ENCODE measurements at regions not wholly inside any gene's neighbourhood (a gene's known extent, or its start where the extent isn't known, plus 50 kb on each side); places are given as distances from the start of the nearest gene placed in this dataset.

DNA sequence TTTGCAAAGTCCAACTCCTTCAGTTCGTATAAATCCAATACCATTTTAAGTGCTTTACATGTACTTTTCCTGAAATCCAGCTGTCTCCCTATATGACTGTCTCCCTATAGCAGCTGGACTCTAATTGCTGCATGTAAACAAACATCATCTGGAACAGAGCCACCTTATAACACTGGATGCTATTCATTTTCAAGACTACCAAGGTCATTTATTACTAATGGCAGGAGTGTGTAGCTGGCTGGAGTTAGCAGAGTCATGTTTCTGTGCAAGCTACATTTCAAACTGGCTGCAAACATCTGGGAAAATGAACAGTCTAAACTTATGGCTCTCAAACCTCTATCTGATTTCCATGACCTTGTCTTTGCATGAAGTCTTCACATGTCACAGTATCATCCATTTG lies 575.2 kb downstream of the PIK3C3 start:
- TF ChIP-seq, protein P1, sequence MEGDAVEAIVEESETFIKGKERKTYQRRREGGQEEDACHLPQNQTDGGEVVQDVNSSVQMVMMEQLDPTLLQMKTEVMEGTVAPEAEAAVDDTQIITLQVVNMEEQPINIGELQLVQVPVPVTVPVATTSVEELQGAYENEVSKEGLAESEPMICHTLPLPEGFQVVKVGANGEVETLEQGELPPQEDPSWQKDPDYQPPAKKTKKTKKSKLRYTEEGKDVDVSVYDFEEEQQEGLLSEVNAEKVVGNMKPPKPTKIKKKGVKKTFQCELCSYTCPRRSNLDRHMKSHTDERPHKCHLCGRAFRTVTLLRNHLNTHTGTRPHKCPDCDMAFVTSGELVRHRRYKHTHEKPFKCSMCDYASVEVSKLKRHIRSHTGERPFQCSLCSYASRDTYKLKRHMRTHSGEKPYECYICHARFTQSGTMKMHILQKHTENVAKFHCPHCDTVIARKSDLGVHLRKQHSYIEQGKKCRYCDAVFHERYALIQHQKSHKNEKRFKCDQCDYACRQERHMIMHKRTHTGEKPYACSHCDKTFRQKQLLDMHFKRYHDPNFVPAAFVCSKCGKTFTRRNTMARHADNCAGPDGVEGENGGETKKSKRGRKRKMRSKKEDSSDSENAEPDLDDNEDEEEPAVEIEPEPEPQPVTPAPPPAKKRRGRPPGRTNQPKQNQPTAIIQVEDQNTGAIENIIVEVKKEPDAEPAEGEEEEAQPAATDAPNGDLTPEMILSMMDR (conservative IDR thresholded peaks at IDR 0.05; ENCODE audit: low read length) = no peak
- DNase-seq (ENCODE audit: low read depth) = no peak
- H3K4me3 ChIP-seq (ENCODE audit: low read length) = no peak overlapping the region

DNA sequence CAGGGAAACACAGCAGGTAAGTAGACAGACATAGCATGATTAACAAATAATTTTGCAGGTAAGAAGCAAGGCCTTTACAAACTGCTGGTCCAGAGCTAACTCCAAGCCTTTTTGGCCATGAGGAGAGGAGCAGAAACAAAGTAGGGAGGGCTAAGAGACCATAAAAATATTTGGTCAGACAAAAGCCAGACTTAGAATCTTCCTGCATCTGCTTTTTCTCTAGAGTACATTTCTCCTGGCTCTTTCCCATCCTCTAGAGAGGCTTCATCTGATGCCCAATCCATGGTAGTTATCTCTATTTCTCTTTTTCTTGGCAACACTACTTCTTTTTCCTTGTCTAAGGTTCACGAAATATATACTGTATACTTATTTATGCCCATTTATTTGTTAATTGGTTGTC lies 577.1 kb downstream of the PIK3C3 start:
- no peak overlapping the region for H3K4me3 ChIP-seq (ENCODE audit: low read length)
- no peak for DNase-seq (ENCODE audit: low read depth)
- TF ChIP-seq, protein P1 (conservative IDR thresholded peaks at IDR 0.05; ENCODE audit: low read length) = no peak

DNA sequence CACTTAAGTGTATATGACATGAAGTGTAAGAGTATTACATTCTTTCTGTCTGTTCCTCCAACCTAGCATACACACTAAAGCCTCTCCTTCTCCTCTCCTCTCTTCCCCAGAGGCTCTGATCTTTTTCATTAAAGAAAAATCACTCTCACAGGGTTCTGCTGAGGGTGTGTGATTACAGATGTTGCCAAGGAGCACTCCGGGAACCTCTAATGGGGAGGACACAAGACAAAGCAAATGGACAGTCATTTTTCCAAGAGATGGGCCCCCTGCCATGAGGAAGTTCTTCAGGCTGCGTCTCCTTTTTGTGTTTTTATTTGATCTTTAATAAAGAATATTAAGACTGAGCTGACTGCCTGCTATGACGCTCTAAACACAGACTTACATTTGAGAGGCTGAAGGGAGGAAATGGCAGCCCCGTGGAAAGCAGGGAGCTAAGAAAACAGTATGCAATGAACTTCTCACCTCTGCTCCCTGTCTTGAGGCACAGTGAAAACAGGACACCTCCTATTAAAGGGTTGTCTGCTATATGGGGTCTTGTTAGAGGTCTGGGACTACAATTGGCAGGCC lies 578.1 kb downstream of the PIK3C3 start:
- TF ChIP-seq, protein P1 (conservative IDR thresholded peaks at IDR 0.05; ENCODE audit: low read length) = no peak
- DNase-seq (ENCODE audit: low read depth) = no peak
- H3K4me3 ChIP-seq (ENCODE audit: low read length) = no peak overlapping the region

DNA sequence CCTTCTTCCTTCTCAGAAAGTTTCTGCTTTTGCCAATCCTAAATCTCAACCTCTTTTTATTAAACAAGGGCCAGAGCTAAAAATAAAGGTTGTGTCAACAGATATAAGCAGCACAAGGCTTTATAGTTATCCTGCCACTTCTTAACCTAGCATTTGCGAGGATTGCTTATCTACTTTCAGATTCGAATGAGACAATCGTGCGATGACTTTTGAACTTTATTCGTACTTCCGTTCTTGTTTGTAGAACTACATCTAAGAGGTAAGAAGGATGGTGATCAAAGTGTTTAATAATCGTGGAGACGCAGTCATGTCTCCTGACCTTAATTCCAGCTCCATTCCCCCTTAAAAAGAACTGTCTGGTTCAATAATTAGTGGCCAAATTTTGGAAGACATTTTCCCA lies 578.6 kb downstream of the PIK3C3 start:
- no peak overlapping the region for H3K4me3 ChIP-seq (ENCODE audit: low read length)
- TF ChIP-seq, protein P1 (conservative IDR thresholded peaks at IDR 0.05; ENCODE audit: low read length) = no peak
- no peak for DNase-seq (ENCODE audit: low read depth)

DNA sequence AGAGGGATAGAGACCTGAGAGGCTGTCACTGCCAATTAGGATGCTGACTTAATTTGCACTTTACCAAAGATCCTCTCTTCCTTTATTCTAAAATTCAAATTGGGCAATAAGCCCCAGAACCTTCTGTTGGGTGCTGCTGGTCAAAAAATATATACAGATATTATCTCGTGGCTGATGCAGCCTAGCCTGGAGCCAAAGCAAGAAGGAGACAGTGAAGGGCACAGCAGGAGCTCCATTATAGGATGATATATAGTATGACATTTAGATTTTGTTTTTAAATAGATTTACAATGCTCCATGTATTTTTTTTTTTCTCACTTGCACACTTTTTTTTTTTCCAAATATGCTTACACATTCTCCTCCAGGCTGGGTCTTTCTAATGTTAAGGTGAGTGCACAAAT lies 579.3 kb downstream of the PIK3C3 start:
- DNase-seq (ENCODE audit: low read depth) = no peak
- TF ChIP-seq, protein P1 (conservative IDR thresholded peaks at IDR 0.05; ENCODE audit: low read length) = no peak
- H3K4me3 ChIP-seq (ENCODE audit: low read length) = no peak overlapping the region

DNA sequence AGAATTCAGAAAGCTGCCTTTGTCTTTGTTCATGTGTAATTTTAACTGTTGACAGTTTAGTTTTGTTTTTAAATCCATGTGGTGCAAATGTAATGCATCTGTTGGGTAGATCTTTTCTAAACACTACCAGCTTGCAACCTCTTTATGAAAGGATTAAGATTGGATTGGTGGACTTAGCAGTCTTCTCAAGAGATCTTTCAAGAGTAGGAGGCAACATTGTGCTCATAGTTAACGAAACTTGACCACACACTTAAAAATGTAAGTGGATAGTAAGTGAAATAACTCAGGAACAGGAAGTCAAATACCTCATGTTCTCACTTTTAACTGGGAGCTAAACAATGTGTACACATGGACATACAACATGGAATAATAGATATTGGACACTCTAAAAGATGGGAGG lies 579.0 kb downstream of the RIT2 start:
- DNase-seq (ENCODE audit: low read depth) = no peak
- TF ChIP-seq, protein P1 (conservative IDR thresholded peaks at IDR 0.05; ENCODE audit: low read length) = no peak
- H3K4me3 ChIP-seq (ENCODE audit: low read length) = no peak overlapping the region

DNA sequence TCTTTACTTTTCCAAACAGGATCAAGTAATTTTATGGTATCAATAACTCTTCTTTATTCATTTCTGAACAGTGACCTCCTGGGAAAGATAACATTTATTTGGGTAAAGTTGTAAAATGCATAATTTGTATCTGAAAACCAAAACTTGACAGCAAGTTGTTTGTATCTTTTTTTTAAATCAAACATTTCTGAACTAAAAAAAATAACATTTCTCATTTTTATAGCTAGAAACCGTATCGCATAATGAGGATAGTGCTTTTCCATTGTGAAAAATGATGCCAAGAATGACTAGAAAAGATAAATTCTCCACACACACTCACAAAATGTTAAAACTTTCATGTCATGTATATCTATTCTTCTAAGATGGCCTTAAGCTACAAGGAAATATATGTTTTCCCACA lies 578.2 kb downstream of the RIT2 start:
- TF ChIP-seq, protein P1 (conservative IDR thresholded peaks at IDR 0.05; ENCODE audit: low read length) = no peak
- no peak for DNase-seq (ENCODE audit: low read depth)
- no peak overlapping the region for H3K4me3 ChIP-seq (ENCODE audit: low read length)
